Stimulated activated CD4-positive, alpha-beta T cell treated with anti-CD3 and anti-CD28 coated beads, Interleukin-4, amount 100 ng/mL, for 48 hours (primary cell): ENCODE measurements at regions not wholly inside any gene's neighbourhood (a gene's known extent, or its start where the extent isn't known, plus 50 kb on each side); places are given as distances from the start of the nearest gene placed in this dataset.

Experiments
- DNase-seq, 2 donors: peaks; one replicate each; pipeline ENCODE4 v3.0.0-alpha.2; 2020; ENCODE audit warnings: low read depth in 2 of 2

- DNase-seq, result no peak
Observed at GRCh38 chr5:124692950-124693349, 53.5 kb downstream of the ZNF608 start.

- DNase-seq, result no peak
Observed at GRCh38 chr5:124692324-124692723, 54.1 kb downstream of the ZNF608 start.

GRCh38 chr5:124689653-124690052, 56.8 kb downstream of the ZNF608 start:
- no peak for DNase-seq

- DNase-seq, result no peak
Observed at GRCh38 chr5:124686239-124687004, 60.0 kb downstream of the ZNF608 start.

- no peak for DNase-seq
Observed at GRCh38 chr5:124685404-124685930, 61.0 kb downstream of the ZNF608 start.

DNA sequence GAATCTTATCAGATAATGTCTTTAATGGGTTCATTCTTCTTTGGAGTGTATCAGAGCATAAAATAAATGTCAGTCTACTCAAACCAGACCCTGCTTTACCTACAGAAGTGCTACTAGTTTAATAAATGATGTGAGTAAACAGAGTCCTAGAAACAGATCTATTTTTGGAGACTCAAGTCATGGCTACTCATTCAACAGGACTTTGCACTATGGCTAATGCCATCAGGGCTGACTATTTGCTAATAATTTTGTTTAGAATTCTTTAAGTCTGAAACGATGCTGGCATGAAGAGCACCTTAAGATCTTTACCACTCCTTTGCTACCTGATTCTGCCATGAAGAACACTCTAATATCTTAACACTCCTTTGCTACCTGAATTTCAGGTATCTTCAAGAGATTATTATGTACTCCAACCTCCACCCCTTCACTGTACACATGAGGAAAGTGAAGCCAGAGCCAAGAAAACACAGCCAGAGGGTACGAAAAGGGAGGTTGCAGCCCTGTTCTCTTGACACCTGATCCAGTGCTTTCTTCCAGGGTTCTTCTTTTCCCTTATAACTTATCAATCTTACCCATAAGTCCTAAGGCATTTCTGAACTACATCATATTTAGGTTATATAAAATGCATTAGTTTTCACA, 62.4 kb downstream of the ZNF608 start:
- no peak for DNase-seq

DNA sequence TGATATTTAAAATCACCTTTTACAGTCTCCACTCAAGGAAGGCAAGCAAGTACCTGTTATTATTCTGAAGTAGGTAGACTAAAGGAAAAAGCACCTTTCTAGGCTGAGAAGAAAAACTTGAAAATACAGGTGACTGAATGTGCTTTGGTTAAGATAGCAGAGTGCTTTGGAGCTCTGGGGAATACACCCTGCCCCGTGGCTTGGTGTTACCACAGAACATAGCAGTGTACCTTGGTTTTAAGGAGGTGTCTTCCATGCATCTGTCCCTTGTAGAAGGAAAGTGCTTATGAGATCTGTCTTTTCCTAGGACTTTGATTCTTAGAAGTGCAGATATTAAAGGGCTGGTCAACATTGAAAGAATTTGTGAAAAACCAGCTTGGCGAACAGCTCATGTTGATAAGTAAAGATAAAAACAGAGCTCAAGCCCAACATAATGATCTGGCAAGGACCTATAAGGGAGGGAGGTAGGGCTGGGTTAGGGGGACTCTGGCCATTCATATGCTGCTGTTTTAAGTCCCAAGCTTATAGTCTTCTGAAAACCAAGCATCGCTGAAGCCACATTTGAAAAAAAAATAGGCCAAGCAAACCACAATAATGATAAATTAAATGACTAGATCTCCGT, 66.8 kb downstream of the ZNF608 start:
- no peak for DNase-seq

DNA sequence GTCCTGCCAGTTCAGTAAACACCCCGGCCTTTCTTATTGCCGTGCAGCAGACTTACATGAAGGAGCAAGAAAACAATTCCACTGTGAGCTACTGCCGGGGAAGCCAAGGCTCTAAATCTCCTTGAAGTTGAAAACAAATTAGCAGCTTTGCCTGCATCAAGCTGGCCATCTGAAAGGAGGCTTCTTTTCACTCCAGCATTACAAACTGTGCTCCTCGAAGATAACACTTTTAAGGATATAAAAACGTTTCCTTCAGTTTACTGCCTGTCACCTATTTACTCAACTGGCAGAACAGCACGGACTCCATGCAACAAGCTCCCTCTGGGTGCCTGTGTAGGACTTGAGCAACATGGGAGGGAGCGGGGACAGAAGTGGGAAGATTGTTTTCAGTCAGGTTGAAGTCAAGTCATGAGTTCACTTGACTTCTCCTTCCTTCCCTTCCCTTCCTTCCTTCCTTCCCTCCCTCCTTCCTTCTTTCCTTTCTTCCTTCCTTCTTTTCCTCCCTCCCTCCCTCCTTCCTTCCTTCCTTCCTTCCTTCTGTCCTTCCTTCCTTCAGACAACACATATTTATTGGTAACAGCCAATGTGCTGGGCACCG, 67.4 kb downstream of the ZNF608 start:
- no peak for DNase-seq

DNA sequence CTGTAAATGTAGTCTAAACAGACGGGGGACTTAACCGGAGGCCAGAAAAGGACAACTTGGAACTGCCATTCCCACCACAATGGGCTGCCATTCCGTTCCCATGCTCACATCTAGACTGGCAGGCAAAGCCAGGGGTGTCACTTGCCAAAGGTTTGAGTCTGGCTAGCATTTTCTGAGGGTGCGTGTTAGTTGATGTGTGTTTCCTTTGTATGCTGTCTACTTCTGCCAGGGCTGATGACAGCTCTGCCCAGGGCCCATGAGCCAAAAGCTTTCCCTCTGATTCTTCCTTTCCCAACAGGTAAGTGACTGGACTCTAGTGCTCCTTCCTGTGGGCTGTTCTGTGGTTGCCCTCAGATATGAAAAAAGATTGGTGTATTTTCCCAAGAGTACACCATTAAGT, 68.0 kb downstream of the ZNF608 start:
- DNase-seq, result no peak

GRCh38 chr5:124677374-124678351, 68.8 kb downstream of the ZNF608 start:
- DNase-seq, result no peak

DNA sequence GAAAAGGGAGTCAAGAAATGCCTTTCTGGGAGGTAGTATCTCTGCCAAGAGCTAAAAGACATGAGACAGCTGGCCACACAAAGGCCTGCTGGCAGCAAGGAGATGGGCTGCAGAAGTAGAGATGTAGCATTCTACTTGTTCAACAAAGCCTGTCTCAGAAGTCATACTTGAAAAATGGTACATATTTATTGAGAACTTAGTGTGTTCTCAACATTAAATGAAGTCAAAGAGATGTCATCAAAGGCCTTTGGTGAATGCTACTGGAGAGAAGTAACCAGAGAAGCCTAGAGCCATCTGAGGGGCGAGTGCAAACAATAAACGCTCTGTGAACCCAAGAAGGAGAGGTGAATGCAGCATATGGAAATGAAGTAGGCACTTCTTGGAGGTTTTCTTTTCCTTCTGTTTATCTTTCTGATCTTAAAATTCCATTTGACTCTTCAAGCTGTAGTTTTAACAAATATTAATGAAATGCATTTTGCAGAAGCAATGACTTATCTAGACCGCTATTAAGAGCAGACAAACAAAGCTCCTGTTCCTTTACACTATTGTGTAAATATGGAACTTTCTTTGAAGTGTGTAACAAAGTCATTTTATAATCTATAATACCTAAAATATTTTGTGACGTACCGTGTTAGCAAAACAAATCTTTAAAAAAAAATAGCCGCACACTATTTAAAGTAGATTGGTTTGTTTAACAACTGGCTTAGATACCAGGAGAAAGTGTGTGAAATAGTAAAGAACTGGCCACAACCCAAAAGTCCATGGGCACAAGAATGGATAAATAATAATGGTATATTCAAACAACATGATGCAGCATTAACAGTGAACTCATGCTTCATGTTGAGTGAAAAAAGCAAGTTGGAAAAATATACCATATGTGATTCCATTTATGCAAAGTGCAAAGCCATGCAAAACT, 70.2 kb downstream of the ZNF608 start:
- DNase-seq, result no peak

- no peak for DNase-seq
Observed at GRCh38 chr5:124671193-124671592, 75.2 kb downstream of the ZNF608 start.

DNA sequence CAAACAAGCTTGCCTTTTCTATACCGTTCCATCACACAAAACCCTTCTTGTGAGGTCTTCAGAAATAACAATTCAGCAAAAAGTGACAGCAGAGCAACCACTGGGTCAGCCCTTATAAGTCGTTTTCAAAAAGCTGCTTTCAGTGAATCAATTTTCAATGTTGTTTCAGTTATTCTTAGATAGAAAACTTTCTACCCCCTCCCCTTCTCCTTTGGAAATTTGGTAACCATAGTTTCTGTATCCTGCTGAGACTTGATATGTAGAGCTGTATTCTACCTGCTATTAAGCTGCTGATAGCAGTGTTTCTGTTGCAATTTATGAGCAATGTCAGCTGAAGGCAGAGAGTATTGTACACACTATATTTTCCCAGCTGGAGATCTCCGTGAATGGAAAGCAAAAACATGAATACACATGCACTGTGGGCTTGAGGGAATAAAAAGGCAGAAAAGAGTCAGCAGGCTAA, 75.7 kb downstream of the ZNF608 start:
- no peak for DNase-seq

GRCh38 chr5:124669956-124670721, 76.3 kb downstream of the ZNF608 start:
- no peak for DNase-seq

DNA sequence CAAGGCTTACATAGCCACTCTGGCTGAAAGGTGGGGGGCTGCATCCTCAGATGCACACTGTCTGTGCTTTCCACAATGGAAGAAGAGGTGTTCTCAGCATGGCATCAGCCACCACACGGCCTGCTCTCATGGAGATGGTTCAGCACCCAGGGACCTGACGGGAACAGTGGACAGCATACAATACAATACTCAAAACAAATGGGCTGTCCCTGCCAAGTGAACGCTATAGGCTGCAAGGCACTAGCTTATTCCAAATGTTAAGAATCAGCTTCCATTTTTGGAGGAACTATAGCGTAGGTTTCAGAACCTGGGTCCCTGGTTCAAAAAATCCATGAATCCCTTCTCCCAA, 77.2 kb downstream of the ZNF608 start:
- DNase-seq, result no peak

- no peak for DNase-seq
Observed at GRCh38 chr5:124668353-124669299, 77.8 kb downstream of the ZNF608 start.

DNA sequence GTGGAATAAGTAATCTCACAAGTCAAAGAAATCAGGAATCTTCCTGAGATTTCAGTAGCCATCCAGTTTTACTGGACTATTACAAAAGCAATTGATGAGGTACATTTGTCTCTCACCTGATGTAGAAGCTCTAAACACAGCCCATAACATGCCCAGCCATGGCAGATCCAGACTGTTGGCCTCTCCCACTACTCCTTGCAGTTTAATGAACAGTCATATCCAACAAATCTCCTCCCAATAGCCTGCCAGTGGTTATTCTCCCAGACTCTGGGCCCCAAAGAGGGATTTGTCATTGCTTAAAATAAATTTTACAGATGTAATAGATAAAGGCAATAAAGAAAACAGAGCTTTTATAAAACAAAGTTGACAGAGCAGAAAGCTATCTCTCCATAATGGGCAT, 80.8 kb downstream of the ZNF608 start:
- no peak for DNase-seq

- no peak for DNase-seq
Observed at GRCh38 chr5:124665035-124665434, 81.4 kb downstream of the ZNF608 start.
